Right forelimb (tissue), 1 donor: ENCODE measurements at regions not wholly inside any gene's neighbourhood (a gene's known extent, or its start where the extent isn't known, plus 50 kb on each side); places are given as distances from the start of the nearest gene placed in this dataset.
"Not testable (repeated sequence)": the region's sequence is repeated elsewhere in the genome, so short reads cannot be mapped to it uniquely, and the experiment has no call there.

ENCODE experiments used
- DNase-seq: peaks from one replicate; pipeline ENCODE4 v3.0.0-alpha.2; 2018

DNA sequence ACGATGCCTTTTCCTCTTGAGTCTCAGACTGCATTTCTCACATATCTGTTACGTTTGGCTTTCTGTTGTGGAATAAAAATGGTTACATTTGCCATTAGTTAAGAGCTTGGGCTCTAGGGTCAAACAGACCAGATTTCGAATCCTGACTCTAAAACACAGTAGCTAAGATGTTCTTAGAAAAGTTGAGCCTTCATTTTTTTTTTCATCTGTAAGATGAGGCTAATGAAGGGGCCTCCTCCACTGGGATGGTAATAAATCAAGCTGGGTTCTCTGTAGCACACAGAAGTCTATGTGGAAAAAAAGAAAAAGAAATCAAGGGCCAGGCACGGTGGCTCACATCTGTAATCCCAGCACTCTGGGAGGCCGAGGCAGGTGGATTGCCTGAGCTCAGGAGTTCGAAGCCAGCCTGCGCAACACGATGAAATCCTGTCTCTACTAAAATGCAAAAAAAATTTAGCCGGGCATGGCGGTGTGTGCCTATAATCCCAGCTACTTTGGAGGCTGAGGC is 49.9 kb upstream of the CAPRIN1 start:
- no peak for DNase-seq

DNA sequence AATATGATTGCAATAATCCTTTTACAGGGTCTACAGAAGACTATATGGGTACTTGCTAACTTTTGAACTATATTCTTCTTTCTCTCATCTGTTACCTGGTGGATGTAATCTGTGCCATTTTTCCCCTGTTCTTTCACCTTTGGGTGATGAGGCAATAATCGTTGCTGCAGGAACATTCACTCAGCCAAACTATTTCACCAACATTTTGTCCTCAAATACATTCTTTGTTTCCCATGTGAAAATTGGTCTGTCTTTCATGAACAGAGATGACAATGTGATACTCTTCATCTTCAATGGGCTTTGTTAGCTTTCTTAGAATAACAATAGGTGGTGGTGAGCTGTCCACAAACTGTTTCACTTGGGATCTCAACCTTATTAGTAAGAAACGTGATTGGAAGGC is 52.1 kb upstream of the CAPRIN1 start:
- DNase-seq = no peak

DNA sequence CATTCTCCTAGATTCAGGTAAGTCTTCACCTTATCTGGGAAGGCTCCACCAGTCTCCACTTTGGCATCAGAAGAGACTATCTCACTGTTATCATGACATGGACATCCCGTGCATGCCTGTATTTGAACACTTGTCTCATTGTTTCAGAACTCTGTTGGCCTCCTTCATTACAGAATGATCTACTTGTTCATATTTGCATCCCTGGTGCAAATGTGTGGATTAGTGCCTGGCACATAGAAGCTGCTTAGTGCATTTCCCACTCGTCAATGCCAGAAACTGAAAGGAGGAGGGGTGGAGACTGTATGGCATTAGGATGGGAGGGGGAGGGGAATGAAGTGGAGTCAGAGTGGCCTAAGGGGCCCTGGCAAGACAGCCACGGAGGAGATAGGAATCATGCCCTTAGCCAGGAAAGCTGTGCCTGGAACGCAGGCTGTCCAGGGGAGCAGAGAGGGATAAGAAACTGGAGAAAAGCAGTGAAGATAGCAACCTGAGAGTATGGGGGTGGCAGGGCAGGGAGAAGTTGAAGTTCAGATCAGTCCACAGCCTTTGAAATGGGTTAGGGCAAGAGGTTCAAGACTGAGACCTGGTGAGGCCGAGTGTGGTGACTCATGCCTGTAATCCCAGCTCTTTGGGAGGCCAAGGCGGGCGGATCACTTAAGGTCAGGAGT is 53.8 kb upstream of the CAPRIN1 start:
- no peak for DNase-seq

DNA sequence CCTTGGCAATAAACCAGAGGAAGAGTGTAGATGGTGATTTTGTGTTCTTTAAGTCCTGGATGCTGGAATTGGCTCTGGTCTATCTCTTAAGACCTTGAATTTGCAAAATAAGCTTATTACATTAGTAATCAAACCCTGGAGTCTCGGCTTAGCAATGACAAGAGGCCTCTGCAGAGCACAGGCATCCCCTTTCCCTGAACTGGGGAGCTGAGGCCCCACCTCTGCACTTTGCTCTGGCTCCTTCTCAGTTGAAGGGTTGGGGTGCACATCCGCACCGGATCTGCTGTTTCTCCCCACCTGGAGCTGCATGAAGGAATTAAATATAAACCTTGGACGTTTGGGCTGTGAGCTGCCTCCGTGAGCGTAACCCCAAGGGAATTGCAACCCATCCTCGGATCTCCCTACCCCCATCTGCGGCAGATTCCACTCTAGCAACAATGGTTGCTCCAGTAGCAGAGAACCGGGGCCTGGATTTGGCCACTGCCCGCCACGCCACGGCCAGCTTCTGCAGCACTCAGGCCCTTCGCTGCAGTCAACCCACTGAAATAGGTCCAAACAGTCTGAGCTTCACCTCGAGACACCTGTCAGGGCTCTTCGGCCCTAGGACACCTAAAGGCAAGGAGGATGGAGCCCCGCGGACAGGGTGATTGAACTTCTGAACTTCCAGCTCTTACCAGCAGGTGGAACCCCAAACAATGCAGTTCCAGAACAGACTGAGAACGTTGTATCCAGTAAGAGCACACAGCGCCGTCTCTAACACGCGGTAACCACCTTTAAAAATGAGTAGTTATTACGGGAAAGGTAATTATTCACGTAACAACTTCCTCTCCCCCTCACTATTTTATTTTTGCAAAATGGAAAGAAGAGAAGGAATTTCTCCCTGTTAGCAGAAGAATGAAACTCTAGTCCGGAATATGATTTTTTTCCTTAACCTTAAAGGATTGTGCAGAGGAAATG is 54.8 kb upstream of the CAPRIN1 start:
- peak; percentile 78 for DNase-seq

DNA sequence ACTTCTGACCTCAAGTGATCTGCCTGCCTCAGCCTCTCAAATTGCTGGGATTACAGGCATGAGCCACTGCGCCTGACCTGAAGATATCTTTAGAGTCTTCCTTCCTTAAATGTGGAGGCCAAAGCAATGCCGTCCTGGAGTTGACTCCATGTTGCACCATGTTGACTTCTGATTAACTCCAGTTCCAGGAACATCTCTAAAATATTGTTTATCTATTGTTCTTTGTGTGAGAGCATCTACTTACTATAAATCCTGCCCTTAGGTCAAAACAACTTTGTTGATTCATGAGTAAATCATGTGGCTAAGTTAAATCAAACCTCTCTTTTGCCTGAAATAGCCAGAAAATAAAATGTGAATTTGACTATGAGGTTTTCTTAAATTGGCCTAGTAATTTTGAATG is 56.6 kb upstream of the CAPRIN1 start:
- no peak for DNase-seq

DNA sequence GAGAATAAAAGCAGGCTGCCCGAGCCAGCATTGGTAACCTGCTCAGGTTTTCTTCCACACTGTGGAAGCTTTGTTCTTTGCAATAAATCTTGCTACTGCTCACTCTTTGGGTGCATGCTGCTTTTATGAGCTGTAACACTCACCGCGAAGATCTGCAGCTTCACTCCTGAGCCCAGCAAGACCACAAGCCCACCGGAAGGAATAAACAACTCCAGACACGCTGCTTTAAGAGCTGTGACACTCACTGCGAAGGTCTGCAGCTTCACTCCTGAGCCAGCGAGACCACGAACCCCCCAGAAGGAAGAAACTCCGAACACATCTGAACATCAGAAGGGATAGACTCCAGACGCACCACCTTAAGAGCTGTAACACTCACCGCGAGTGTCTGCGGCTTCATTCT is 60.4 kb upstream of the CAPRIN1 start:
- not testable (repeated sequence) for DNase-seq

DNA sequence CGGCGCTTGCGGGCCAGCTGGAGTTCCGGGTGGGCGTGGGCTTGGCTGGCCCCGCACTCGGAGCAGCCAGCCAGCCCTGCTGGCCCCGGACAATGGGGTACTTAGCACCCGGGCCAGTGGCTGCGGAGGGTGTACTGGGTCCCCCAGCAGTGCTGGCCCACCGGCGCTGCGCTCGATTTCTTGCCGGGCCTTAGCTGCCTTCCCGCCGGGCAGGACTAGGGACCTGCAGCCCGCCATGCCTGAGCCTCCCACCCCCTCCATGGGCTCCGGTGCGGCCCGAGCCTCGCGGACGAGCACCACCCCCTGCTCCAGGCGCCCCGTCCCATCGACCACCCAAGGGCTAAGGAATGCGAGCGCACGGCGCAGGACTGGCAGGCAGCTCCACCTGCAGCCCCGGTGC is 61.4 kb upstream of the CAPRIN1 start:
- not testable (repeated sequence) for DNase-seq

DNA sequence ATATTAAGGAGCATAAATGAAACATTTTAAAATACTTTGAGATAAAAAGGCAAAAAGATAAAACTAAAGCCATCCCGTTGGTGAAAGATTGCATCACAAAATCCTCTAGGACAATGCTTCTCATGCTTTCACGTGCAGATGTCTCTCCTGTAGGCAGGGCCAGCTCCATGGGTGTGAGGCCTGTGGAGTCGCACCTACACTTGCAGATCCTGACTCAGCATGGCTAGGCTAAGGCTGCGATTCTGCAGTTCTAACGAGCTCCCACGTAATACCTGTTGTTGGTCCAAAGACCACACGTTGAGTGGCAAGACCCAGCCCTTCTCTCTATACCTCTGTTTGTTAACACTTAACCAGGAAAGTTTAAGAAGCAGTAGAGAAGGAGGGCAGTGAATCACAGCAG is 62.1 kb upstream of the CAPRIN1 start:
- DNase-seq = no peak

DNA sequence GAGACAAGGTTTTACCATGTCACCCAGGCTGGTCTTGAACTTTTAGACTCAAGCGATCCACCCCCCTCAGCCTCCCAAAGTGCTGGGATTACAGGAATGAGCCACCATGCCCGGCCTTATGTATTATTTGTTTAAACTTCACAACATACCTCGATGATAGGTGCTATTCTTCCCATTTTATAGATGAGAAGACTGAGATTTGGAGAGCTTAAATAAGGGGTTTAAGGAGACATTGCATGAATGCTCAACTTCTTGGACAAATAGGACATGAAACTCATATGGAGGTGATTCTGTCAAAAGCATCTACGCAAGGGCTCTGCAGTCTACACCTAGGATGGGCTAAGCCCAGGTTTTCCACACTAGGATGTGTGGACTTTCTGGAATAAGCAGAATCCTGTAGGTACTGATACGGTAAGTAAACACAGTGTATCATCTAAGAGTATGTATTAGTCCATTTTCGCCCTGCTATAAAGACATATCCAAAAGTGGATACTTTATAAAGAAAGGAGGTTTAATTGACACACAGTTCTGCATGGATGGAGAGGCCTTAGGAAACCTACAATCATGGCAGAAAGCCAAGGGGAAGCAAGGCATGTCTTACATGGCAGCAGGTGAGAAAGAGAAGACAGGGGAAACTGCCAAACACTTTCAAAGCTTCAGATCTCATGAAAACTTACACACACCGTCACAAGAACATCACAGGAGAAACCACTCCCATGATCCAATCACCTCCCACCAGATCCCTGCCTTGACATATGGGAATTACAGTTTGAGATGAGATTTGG is 62.8 kb upstream of the CAPRIN1 start:
- DNase-seq = no peak

DNA sequence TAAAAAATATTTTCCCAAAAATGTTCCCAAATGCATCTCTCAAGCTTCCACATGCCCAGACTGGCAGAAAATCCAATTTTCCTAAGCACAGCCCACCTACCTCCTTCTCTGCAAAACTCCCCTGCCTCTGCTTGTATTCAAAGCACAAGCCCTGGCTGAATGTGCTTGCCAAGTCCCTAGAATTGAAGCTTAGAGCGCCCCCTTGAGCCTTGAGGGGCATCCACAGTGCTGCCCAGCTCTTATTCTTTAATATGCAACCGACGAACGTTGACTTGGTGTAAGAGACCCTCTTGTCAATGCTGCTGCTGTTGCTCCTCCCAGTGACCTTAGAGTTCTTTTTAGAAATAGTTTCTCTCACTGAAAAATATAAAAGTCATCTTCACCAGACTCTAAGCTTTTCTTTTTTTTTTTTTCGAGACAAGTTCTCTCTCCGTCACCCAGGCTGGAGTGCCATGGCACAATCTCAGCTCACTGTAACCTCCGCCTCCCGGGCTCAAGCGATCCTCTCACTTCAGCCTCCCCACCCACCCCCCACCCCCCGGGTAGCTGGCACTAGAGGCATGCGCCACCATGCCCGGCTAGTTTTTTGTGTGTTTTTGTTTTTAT is 63.5 kb upstream of the CAPRIN1 start:
- peak; percentile 74 for DNase-seq

DNA sequence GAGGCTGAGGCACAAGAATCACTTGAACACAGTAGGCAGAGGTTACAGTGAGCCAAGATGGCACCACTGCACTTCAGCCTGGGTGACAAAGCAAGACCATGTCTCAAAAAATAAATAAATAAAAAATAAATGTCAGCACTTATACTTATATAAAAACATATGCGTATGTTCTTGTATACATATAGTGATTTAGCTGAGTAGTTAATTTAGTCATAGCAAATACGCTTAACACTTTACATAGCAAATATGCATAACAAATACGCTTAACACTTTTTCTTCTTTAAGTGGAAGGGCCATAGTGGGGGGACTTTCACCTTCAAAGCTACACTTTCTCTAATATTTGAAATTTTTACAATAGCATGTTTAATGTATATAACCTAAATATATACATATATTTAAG is 64.0 kb upstream of the CAPRIN1 start:
- no peak for DNase-seq

DNA sequence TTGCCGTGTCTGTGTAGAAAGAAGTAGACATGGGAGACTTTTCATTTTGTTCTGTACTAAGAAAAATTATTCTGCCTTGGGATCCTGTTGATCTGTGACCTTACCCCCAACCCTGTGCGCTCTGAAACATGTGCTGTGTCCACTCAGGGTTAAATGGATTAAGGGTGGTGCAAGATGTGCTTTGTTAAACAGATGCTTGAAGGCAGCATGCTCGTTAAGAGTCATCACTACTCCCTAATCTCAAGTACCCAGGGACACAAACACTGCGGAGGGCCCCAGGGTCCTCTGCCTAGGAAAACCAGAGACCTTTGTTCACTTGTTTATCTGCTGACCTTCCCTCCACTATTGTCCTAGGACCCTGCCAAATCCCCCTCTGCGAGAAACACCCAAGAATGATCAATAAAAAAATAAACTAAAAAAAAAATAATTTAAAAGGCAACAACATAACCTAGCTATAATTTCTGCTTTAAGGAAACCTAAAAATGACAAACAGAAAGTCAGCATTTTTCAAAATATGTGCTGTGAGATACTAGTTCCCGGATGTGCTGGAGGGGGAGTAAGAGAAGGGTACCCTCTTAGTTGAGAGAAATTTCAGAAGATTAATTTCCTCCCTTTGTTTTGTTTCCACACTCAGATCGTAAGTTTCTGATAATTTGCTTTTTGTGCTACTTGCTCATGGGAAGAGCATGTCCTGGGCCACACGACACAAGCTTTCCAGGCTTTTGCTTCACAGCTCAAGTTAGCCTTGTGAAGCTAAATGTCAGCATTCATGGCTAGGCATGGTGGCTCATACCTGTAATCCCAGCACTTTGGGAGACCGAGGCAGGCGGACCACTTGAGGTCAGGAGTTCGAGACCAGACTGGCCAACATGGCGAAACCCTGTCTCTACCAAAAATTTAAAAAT is 64.7 kb upstream of the CAPRIN1 start:
- not testable (repeated sequence) for DNase-seq

DNA sequence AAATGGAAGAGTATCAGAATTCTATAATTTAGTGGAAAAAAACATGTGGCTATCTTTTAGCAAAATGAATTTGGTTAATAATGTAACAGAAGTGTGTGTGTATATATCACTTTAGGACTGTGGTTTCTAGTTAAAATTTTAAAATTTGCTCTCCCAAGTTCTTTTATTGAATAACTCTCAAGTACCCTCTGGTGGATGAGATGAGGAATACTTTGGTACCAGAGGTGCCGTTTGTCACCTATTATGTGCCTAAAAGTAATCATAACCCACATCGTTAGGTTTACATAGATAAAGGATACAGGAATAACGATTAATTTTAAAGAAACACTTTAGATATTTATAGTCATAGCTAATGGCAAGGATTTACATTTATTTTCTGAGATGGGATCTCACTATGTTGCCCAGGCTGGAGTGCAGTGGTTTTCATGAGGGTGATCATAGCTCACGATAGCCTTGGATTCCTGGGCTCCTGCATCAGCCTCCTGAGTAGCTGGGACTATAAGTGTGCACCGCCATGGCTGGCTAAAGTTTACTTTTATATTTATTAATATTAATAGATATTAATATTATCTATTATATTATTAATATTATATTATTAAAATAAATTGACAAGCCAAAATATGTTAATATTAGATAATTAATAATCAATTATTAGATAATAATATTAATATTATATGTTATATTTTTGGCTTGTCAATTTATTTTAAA is 66.7 kb upstream of the CAPRIN1 start:
- no peak for DNase-seq

DNA sequence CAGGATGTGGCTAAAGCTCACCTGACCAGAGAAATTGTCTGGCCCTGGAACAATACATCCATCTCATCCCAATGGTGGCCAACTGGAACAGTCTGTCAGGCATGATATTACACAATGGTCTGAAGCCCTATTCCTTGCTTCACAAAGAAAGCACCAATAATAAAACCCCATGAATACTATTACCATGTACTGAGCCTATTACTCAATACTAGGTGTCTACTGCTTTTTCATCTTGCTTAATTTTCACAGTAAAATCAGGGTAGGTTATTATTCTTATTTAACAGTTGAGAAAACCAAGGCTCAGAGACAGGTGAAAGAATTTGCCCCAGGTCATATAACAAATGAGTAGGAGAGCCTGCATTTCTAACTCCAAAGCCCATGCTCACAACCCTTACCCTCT is 68.9 kb upstream of the CAPRIN1 start:
- DNase-seq = no peak

DNA sequence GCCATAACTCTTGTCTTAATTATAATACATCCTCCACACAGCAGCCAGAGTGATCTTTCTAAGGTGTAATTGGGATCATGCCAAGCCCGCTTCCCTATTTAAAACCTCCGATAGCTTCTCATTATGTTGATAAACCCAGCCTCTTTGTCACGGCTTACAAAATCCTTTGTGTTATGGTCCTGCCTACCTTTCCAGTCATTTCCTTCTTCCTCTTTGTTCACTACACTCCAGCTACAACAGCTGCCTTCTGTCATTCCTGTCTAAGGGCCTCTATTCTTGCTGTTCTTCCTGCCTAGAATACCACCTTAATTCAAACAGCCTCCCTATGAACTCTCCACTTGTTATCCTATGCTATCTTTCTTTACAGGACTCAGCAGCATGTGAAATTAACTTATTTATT is 70.6 kb upstream of the CAPRIN1 start:
- DNase-seq = no peak

DNA sequence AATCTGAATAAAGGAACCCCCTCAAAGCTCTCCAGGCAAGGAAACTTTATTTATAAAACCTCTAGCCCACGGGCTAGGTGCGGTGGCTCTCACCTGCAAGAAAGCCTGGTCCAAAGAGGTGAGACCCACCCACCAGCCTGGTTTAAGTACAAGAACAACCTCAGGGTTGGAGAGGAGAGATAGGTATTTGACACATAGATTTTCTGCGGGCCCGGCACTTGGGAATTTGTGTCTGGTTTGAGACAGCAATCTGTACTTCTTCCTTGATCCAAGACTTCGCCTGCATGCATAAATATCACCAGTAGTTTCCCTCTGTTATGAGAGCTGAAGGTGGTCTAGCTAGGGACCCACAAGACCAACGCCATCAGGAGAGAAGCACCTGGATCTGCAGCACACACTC is 73.2 kb upstream of the CAPRIN1 start:
- no peak for DNase-seq

DNA sequence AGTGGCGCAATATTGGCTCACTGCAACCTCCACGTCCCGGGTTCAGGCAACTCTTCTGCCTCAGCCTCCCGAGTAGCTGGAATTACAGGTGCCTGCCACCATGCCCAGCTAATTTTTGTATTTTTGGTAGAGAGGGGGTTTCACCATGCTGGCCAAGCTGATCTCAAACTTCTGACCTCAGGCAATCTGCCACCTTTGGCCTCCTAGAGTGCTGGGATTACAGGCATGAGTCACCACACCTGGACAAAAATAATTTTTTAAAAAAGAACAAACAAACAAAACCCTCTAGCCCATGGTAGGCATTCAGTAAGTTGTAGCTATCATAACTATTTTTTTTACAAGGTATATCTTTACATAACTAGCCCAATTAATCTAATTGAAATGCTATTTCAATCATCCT is 73.9 kb upstream of the CAPRIN1 start:
- DNase-seq = no peak

DNA sequence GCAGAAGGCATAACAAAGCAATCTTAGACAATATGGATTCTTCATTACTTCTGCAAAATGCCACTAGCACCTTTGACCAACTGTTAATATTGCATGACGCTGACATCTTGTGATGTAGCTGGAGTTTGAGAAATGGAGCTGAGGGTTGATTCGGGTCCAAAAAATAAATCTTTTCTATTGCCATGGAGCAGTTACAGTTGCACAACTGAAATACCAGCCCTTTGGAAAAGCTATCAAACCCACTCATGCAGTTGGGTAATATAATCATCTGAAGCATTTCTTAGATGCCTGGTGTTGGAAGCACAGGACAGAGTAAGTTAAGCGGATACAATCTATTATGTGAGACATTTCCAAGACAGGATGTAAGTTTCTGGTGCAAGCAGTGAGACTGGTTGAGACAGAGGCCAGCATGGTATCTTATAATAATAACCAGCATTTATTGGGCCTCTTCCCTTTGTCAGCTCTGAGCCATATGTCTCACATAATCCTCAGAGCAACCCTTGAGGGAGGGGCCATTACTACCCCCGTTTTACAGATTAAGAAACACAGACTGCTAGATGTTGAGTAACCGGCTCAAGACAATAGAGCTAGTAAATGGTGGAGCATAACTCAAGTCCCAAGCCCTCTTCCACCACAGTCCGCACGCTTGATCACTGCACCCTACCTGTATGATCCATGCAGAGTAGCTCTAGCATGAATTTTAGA is 74.9 kb upstream of the CAPRIN1 start:
- no peak for DNase-seq

DNA sequence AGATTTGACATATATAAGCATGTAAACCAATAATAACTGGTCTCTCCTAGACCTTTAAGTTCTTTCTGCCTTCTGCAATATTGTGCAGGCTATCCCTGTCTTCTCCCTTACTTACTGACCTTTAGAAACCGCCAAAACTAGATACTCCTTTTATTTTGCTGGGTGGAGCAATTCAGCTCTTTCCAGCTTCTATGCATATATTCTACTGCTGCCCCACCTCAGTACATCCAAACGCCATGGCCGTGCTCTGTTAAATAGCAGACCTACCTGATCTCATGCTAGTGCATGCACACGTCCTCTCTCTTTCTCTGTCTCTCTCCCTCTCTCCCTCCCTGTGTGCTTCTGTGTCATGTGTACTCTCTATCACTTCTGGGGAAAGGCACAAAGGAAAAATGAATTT is 76.7 kb upstream of the CAPRIN1 start:
- no peak for DNase-seq

DNA sequence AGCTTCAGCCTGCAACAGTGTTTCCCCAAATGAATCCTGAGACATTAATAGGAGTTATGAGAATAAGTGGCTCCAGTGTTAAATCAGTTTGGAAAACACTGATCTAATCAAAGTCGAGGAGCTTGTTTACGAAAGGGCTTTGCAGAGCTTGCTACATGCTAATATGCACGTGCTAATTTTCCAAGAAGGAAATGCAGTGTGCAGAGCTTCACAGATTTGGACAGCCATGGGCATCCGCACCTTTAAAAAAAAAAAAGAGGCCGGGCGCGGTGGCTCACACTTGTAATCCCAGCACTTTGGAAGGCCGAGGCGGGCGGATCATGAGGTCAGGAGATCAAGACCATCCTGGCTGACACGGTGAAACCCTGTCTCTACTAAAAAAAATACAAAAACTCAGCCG is 79.7 kb upstream of the LMO2 start:
- not testable (repeated sequence) for DNase-seq
